COLO668 (cell line): ENCODE measurements at regions not wholly inside any gene's neighbourhood (a gene's known extent, or its start where the extent isn't known, plus 50 kb on each side); places are given as distances from the start of the nearest gene placed in this dataset.
"Not testable (repeated sequence)": the region's sequence is repeated elsewhere in the genome, so short reads cannot be mapped to it uniquely, and the experiment has no call there.

Experiments used
- DNase-seq: peaks from one replicate; lab custom pipeline; 2025; ENCODE audit not compliant: unreplicated experiment; lab: John Stamatoyannopoulos, UW

- no peak for DNase-seq
These were observed 180.0 kb upstream of the TGFBR2 start for GRCh38 chr3:30426293-30426993.

DNA sequence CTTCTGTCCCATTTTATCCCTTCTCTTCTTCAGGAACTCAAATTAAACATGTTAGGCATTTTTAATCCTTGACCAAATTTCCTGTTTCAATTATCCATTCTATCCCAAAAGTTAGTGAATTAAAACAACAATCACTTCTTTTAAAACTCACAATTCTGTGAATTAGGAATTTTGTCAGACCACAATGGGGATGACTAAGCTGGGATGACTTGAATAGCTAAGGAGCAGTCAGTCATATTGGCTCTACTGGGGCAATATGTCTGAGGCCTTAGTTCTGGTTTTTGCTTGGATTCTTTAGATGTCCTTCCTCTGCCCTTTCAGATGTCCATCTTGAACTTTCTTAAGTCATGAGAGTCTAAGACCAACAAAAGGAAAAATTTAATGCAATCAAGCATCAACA, 178.2 kb upstream of the TGFBR2 start:
- DNase-seq = no peak

DNA sequence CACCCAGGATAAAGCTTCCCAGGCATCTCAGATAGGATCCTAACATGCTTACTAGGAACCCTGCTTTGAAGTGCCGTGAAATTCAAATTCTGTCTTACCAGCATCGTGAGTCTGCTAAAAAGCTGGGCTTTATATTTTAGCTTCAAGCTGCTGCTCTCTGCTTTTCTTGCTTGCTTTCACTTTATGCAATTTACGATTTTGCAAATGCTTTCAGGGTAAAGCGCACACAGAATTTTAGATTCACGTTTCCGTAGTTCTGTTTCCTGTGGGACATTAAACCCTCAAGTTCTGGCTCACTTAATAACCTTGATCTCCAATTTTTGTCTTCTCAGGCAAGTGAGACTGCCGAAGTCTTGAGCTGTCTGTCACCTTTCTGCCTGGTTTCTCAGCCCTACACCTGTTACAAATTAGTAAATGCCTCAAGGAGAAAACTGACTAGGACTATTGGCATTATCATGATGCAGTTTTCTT, 170.5 kb upstream of the TGFBR2 start:
- DNase-seq = no peak

GRCh38 chr3:30437171-30437601, 169.2 kb upstream of the TGFBR2 start:
- no peak for DNase-seq

- DNase-seq = no peak
These were observed 168.3 kb upstream of the TGFBR2 start for GRCh38 chr3:30438126-30438525.

DNA sequence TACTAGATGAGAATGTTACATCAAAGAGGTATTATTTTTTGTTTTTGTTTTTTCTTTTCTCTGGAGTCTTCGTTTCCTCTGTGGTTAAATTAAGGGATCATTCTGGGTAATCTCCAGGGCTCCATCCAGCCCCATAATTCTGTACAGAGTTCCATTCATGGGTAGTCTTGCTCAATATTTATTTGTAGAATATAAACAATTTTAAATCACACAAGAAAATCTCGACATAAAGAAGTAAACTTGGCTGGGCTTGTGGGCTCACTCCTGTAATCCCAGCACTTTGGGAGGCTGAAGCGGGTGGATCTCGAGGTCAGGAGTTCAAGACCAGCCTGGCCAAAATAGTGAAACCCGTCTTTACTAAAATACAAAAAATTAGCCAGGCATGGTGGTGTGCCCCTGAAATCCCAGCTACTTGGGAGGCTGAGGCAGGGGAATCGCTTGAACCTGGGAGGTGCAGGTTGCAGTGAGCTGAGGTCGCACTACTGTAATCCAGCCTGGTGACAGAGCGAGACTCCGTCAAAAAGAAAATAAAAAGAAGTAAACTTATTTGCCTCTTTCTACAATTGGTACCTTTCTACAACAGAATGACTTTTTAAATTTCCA, 166.8 kb upstream of the TGFBR2 start:
- DNase-seq = no peak

GRCh38 chr3:30440147-30440604, 166.2 kb upstream of the TGFBR2 start:
- DNase-seq = no peak

- DNase-seq = no peak
These were observed 165.5 kb upstream of the TGFBR2 start for GRCh38 chr3:30440880-30441279.

DNA sequence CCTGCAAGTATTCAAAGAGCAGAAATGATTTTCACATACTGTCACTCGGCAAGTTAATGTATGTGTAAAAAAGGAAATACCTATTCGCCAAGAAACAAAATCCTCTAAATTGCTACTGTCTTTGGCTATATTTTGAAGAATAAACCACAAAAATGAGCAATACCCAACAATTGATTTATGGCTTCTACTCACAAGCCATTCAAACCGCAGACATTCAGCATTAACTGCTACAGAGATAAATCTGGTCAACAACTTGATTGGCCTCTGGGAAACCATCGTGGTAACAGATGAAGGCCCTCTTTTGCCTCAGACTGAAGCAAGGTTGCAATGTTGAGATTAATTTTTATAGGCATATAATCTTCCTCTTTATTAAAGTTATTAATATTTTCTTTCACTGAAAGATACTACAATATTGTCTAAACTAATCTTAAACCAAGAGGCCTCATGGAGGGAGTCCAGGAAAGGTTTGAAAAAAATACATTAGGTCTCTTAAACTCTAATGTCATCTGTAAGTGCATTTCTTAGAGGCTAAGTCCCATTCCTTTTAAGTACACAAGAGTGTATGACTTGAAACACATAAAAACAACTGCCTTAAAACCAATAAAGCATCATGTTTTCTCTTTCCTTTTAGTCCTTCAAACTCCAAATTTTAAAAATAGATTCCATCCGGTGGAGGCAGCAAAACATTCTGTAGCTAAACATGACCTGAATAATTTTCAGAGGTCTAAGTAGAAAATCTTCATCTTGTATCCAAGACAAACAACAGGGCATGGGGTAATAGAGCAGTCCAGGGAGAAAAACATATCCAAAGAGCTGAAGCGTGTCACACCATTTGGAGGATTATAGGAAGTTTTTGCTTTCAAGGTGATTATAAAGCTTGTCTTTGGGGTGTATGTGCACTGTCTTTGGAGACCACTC, 162.4 kb upstream of the TGFBR2 start:
- DNase-seq = no peak

DNA sequence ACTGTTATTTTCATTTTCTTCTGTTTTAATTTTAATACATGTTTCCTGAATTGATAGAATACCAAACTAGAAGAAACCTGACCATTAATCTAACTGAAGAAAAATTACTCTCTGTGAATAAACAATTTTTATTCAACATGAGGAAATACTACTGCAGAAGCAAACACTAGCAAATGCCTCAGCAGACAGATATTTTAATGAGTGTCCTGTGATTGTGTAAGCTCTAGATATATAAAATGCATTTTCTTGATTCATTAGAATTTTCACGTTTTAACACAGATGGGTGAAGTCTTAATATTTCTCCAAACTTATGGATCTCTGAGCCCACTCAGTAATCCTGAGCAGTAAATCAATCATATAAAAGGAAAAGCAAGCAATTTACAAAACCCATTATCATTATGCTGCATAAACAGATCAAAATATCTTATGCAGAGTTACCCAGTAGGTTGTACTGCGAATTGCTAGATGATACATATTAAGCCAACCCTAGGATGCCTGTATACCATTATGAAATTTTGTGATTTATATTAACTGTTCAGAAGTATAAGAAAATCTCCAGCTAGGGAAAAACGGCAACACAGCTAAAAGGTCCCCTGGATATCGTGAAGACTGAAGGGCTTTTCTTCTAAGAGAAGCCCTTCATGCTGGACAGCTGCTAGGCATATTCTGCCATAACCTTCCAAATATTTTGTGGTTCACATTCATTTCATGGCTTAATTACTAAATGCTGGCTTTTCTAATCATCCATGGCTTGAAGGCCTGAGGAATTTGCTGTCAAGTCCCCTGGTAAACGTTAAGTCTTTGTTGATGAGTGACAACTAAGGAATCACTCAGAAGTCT, 157.7 kb upstream of the TGFBR2 start:
- no peak for DNase-seq

GRCh38 chr3:30449290-30449632, 157.1 kb upstream of the TGFBR2 start:
- DNase-seq = no peak

GRCh38 chr3:30452446-30452845, 154.0 kb upstream of the TGFBR2 start:
- DNase-seq = no peak

GRCh38 chr3:30453360-30454039, 152.9 kb upstream of the TGFBR2 start:
- no peak for DNase-seq

- DNase-seq = no peak
These were observed 151.8 kb upstream of the TGFBR2 start for GRCh38 chr3:30454636-30455035.

DNA sequence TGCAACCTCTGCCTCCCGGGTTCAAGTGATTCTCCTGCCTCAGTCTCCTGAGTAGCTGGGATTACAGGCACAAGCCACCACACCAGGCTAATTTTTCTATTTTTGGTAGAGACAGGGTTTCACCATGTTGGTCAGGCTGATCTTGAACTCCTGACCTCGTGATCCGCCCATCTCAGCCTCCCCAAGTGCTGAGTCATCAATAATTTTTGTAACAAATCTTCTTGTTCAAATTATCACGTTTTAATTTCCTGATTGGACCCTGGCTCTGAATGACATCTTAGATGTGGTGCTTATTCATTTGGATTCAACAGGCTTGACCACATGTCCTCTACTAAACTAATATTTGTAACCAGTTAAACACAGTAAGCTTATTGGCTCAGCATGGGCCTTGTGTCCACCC, 151.3 kb upstream of the TGFBR2 start:
- DNase-seq = not testable (repeated sequence)

GRCh38 chr3:30455840-30456239, 150.6 kb upstream of the TGFBR2 start:
- DNase-seq = no peak

DNA sequence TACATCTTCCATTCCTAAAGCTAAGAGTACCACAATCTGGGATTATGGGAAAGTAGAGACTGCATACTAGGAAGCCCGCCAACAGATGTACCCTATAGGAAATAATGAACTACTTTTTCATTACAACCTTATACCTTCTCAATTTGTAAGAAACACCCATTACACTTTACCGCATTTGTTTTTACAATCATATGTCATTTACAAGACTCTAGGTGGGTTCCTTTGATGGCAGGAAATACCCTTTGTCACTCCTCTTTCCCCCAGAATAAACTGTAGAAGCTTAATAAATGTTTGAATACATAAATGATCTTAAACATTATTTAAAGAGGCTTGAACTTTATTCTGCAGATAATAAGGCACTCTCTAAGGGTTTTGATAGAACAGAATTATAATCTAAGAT, 150.1 kb upstream of the TGFBR2 start:
- DNase-seq = no peak

GRCh38 chr3:30457081-30457480, 149.3 kb upstream of the TGFBR2 start:
- no peak for DNase-seq

DNA sequence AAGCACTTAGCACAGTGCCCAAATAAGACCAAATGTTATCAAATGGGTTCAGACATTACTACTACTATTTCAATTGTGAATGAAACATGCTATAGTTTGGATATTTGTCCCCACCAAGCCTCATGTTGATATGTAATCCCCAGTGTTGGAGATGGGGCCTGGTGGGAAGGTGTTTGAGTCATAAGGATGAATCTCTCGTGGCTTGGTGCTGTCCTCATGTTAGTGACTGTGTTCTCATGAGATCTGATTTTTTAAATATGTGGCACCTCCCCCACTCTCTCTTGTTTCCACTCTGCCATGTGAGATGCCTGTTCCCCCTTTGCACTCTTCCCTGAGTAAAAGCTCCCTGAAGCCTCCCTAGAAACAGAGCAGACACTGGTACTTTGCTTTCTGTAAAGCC, 148.7 kb upstream of the TGFBR2 start:
- no peak for DNase-seq
